ENCODE measurements at regions not wholly inside any gene's neighbourhood (a gene's known extent, or its start where the extent isn't known, plus 50 kb on each side); places are given as distances from the start of the nearest gene placed in this dataset.

DNA sequence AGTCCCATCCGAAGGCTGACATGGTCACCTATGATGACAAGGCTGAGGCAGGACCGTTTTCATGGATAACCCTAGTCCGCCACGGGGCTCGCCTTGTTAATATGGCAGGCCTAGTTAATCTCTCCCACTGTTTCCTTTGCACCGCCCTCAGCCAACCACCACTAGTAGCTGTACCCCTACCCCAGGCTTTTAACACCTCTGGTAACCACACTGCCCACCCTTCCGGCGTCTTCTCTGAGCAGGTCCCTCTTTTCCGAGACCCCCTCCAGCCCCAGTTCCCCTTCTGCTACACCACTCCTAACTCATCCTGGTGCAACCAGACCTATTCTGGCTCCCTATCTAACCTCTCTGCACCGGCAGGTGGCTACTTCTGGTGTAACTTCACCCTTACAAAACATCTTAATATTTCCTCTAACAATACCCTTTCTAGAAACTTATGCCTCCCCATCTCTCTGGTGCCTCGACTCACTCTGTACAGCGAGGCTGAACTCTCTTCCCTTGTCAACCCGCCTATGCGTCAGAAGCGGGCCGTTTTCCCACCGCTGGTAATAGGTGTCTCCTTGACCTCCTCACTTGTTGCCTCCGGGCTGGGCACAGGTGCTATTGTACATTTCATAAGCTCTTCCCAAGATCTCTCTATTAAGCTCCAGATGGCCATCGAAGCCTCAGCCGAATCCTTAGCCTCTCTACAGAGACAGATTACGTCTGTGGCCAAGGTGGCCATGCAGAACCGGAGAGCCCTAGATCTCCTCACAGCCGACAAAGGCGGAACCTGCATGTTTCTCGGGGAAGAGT lies 964.4 kb downstream of the RPA4 start:
- TF ChIP-seq EZH2 (IDR thresholded peaks at IDR 0.05; ENCODE audit: insufficient read depth, poor library complexity, severe bottlenecking) (no peak), EZH2phosphoT487 (IDR thresholded peaks at IDR 0.05; ENCODE audit: insufficient read depth, low read depth) (no peak)

Data from GM23248 (cell line).